ENCODE measurements at regions not wholly inside any gene's neighbourhood (a gene's known extent, or its start where the extent isn't known, plus 50 kb on each side); places are given as distances from the start of the nearest gene placed in this dataset.

DNA sequence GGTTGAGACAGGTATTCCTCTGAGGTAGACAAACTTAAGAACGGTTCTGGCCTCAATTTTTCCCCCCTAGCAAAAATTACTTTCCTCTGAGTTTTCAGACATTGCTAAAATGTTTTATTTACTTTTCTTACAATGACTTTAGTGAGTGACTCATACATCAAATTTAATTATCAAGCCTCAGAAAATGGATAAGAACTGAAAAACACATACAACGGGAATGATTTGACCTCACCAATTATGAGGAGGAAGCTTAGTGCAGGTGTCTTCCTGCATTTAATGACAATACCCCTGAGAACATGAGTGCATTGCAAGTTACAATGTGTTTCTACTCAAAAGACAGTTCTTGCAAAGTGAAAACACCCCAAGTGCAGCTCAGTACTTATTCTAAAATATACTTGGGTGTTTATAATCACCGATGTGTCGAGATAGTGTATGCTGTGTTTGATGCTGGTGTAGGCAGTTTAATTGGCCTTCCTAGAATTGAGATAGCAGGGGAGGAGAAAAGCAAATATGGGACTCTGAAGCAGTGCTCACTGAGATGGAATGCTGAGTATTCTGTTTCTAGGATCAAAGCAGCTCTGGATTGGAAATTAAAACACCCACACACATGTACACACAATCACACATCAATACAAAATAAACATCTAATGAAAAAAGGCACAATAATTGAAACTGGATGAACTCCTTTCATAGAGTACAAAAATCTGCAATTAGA, 189.5 kb upstream of the SLC10A2 start:
- Histone ChIP-seq H4K8ac (ENCODE audit: extremely low read depth, insufficient read depth, low read length) (no peak overlapping the region), H3K23me2 (ENCODE audit: low read depth, low read length) (no peaks in the 10 kb centered on the region), H3K14ac (ENCODE audit: insufficient read length) (no peak overlapping the region), H2BK120ac (replicated peaks; ENCODE audit: low read depth, low read length) (no peak overlapping the region), H3K18ac (ENCODE audit: extremely low read depth, low read length) (no peak overlapping the region), H3K27ac (ENCODE audit: low read depth, low read length) (no peak overlapping the region), H3K4me1 (replicated peaks in 1 of 4; ENCODE audit: control insufficient read depth in 3 of 4, insufficient read depth in 4 of 4, low read length in 3 of 4) (no peaks in the 10 kb centered on the region), H3K79me2 (ENCODE audit: control insufficient read depth in 1 of 2, insufficient read depth in 2 of 2, low read length in 2 of 2) (no peaks in the 10 kb centered on the region), H4K20me1 (replicated peaks in 1 of 2; ENCODE audit: control insufficient read depth in 1 of 2, insufficient read depth in 2 of 2, low read length in 2 of 2) (no peaks in the 10 kb centered on the region), H2BK12ac (ENCODE audit: low read depth, low read length) (no peak overlapping the region), H2BK5ac (ENCODE audit: low read depth, low read length) (no peak overlapping the region), H3K4me3 (ENCODE audit: extremely low read depth in 1 of 4, insufficient read depth in 2 of 4, low read depth in 3 of 4, low read length in 4 of 4) (no peak overlapping the region), H2BK15ac (ENCODE audit: low read length) (no peak overlapping the region), H3K9me3 (ENCODE audit: insufficient read depth in 2 of 2, low read depth in 1 of 2, low read length in 1 of 2) (peaks cover 6 to 11% of the 10 kb centered on the region in 2 experiments; a peak in 2 of 4 replicates), H3K4me2 (ENCODE audit: insufficient read depth in 1 of 2, low read depth in 2 of 2, low read length in 2 of 2) (no peak overlapping the region), H3K56ac (replicated peaks; ENCODE audit: insufficient read length, low read depth, low read length) (no peak overlapping the region), H2BK20ac (ENCODE audit: low read length) (no peak overlapping the region), H3K23ac (ENCODE audit: insufficient read length) (no peak overlapping the region), H2AFZ (ENCODE audit: low read length) (no peak overlapping the region), H3K79me1 (ENCODE audit: low read depth, low read length) (no peaks in the 10 kb centered on the region), H3K27me3 (replicated peaks in 1 of 4; ENCODE audit: control insufficient read depth in 3 of 4, extremely low read depth in 1 of 4, insufficient read depth in 3 of 4, low read length in 3 of 4) (peaks cover 0 to 1% (median 0%) of the 10 kb centered on the region in 4 experiments; a peak in 2 of 7 replicates), H4K5ac (ENCODE audit: insufficient read length, low read depth, low read length) (no peak overlapping the region), H3K36me3 (ENCODE audit: control insufficient read depth in 2 of 4, insufficient read depth in 4 of 4, low read length in 3 of 4) (no peaks in the 10 kb centered on the region), H2AK5ac (ENCODE audit: low read depth, low read length) (no peak overlapping the region), H3K4ac (replicated peaks; ENCODE audit: insufficient read length, low read depth, low read length) (no peak overlapping the region), H4K91ac (replicated peaks; ENCODE audit: insufficient read length, low read length) (no peak overlapping the region), H3K9ac (replicated peaks in 1 of 4; ENCODE audit: extremely low read depth in 1 of 4, low read depth in 3 of 4, low read length in 3 of 4) (no peak overlapping the region)
- ChIA-PET CTCF (ENCODE audit: partially characterized antibody) (no interaction called here), POLR2A (ENCODE audit: partially characterized antibody) (no interaction called here)
- 93% methylated on average over 4 of the region's 4 CpGs; no CpG with 5 or more reads in 1 of the 2 experiments for WGBS, 2 experiments (ENCODE audit: extremely low coverage in 1 of 2, insufficient coverage in 1 of 2, insufficient read length in 1 of 2, insufficient replicate concordance in 2 of 2, low coverage in 1 of 2, low lambda C conversion rate in 2 of 2, missing lambda C conversion rate in 1 of 2)
- no peak for FAIRE-seq
- no peak for DNase-seq (ENCODE audit: low read depth in 1 of 2, low spot score in 2 of 2)
- TF ChIP-seq BCL11A (IDR thresholded peaks at IDR 0.05; ENCODE audit: low read depth in 2 of 2, low read length in 2 of 2): no peak
- no peak for TF ChIP-seq SP1 (IDR thresholded peaks at IDR 0.05; ENCODE audit: low read depth, low read length)
- TF ChIP-seq KDM4A (IDR thresholded peaks at IDR 0.05; ENCODE audit: low read depth, low read length, severe bottlenecking): no peak
- TF ChIP-seq SAP30 (IDR thresholded peaks at IDR 0.05; ENCODE audit: insufficient read depth, insufficient replicate concordance, low read length): no peak
- no peak for TF ChIP-seq EZH2 (IDR thresholded peaks at IDR 0.05; ENCODE audit: low read depth, low read length, severe bottlenecking)
- no peak for TF ChIP-seq MAFK (IDR thresholded peaks at IDR 0.05; ENCODE audit: low read depth, low read length)
- no peak for TF ChIP-seq HDAC2 (IDR thresholded peaks at IDR 0.05; ENCODE audit: borderline replicate concordance in 1 of 2, low read depth in 2 of 2, low read length in 2 of 2)
- no peak for TF ChIP-seq JUN (IDR thresholded peaks at IDR 0.05; ENCODE audit: low read depth, low read length)
- no peak for TF ChIP-seq NRF1 (IDR thresholded peaks at IDR 0.05; ENCODE audit: low read depth, low read length)
- no peak for TF ChIP-seq TCF12 (IDR thresholded peaks at IDR 0.05; ENCODE audit: low read depth, low read length)
- TF ChIP-seq TAF1 (IDR thresholded peaks at IDR 0.05; ENCODE audit: low read depth, low read length): no peak
- TF ChIP-seq ZNF274 (IDR thresholded peaks at IDR 0.05; ENCODE audit: borderline replicate concordance, extremely low read depth, low read length): no peak
